GM18951 (cell line): ENCODE measurements at regions not wholly inside any gene's neighbourhood (a gene's known extent, or its start where the extent isn't known, plus 50 kb on each side); places are given as distances from the start of the nearest gene placed in this dataset.

Source experiments
- POLR2A ChIP-seq: IDR thresholded peaks from 4 replicates; pipeline ENCODE4 v1.6.1; 2011; ENCODE audit warnings: mild to moderate bottlenecking; ENCODE audit not compliant: insufficient read length, insufficient read depth; ENCODE audit errors: extremely low read depth
- in situ Hi-C: fragments of 300-500 bp; cut with MboI; formaldehyde crosslinking; loops from one replicate; pipeline ENCODE4 v1.12.0; 2022; ENCODE audit warnings: low sequenced_read_pairs, mixed read lengths, inconsistent platforms; ENCODE audit not compliant: unreplicated experiment

GRCh38 chr10:44466236-44466635 is 81.3 kb upstream of the CXCL12 start:
- in situ Hi-C loops: no loop called here
- no peak for TF ChIP-seq POLR2A

GRCh38 chr10:44467090-44467489 is 82.2 kb upstream of the CXCL12 start:
- TF ChIP-seq POLR2A: no peak
- in situ Hi-C loops: no loop called here

- no peak for TF ChIP-seq POLR2A
- in situ Hi-C loops: no loop called here
Measured at GRCh38 chr10:44467900-44468299, 83.0 kb upstream of the CXCL12 start.

GRCh38 chr10:44468525-44468924 is 83.6 kb upstream of the CXCL12 start:
- no peak for TF ChIP-seq POLR2A
- in situ Hi-C loops: no loop called here

GRCh38 chr10:44468965-44469364 is 84.1 kb upstream of the CXCL12 start:
- TF ChIP-seq POLR2A: no peak
- in situ Hi-C loops: no loop called here

- no peak for TF ChIP-seq POLR2A
- in situ Hi-C loops: no loop called here
Measured at GRCh38 chr10:44470784-44471183, 85.9 kb upstream of the CXCL12 start.

GRCh38 chr10:44471410-44471809 is 86.5 kb upstream of the CXCL12 start:
- in situ Hi-C loops: no loop called here
- TF ChIP-seq POLR2A: no peak

- no peak for TF ChIP-seq POLR2A
- in situ Hi-C loops: no loop called here
Measured at GRCh38 chr10:44473146-44473545, 88.2 kb upstream of the CXCL12 start.

GRCh38 chr10:44476409-44477045 is 91.6 kb upstream of the CXCL12 start:
- no peak for TF ChIP-seq POLR2A
- in situ Hi-C loops: no loop called here

GRCh38 chr10:44477046-44477425 is 92.1 kb upstream of the CXCL12 start:
- in situ Hi-C loops: no loop called here
- TF ChIP-seq POLR2A: no peak

GRCh38 chr10:44478040-44478439 is 93.1 kb upstream of the CXCL12 start:
- in situ Hi-C loops: no loop called here

GRCh38 chr10:44478876-44479705 is 94.2 kb upstream of the CXCL12 start:
- in situ Hi-C loops: no loop called here
- no peak for TF ChIP-seq POLR2A

More at GRCh38 chr10:44478040-44478439, 93.1 kb upstream of the CXCL12 start:
- TF ChIP-seq POLR2A: no peak

- no peak for TF ChIP-seq POLR2A
- in situ Hi-C loops: no loop called here
Measured at GRCh38 chr10:44492678-44493077, 107.8 kb upstream of the CXCL12 start.

- in situ Hi-C loops: no loop called here
- no peak for TF ChIP-seq POLR2A
Measured at GRCh38 chr10:44498222-44498621, 113.3 kb upstream of the CXCL12 start.
